ENCODE measurements at regions not wholly inside any gene's neighbourhood (a gene's known extent, or its start where the extent isn't known, plus 50 kb on each side); places are given as distances from the start of the nearest gene placed in this dataset.
A peak's percentile ranks its signal among the peaks of the same experiment; 100 is the strongest.

DNA sequence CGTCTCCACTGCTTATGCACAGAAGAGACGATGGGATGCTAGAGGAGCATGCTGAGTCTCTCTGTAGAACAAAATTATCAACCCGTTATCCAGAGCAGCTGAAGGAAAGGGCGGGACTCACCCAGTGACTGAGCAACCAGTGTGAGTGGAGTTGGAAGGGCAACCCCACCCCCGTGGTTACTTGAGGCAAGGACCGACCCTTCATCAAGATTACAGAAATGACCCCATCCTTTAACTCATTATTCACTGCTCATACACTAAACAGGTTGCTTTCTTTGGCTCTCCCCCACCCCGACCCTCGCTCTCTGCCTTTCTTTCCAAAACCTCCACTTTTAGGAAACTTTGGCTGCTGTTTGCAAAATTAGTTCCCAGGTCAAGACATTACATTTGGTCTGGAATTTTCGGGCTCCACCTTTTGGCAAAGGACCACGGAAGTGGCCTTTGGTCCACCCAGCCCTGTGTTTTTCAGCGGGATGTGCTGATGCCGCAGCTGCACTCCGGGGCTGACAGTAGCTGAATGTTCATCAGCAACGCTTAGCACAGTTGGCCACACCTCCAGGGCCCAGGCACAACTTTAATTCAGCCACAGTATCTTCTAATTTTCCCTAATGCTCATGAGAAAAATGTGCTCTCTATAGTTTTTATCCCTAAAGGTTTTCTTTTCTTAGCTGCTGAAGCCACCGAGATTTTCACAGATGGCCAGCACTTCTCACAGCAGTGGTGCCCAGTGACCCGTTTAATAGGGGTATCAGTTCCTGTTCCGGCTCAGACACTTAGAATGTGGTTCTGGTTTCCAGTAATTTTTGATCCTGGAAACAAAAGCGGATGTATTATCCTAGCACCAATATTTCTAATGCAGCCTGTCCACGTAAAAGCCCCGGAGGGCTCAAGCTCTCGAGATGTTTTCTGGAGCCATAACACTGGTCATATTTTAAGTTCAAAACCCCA lies 103.6 kb upstream of the NXT1 start:
- BruUV-seq (replicated peaks), result no TSS peak
- H3K27me3 Mint-ChIP-seq (ENCODE audit: insufficient read depth, unreplicated experiment), result no peaks in the 10 kb centered on the region
- ChIA-PET POLR2A (no interaction called here), CTCF (interaction anchor here (1.0 to 4.7 kb wide), 14 partner anchors 8 to 555 kb away, joined by 3 to 53 read pairs (median 4); no protein-coding TSS in a partner anchor)
- no peak overlapping the region for H3K4me3 Mint-ChIP-seq (ENCODE audit: unreplicated experiment)
- no peaks in the 10 kb centered on the region for H3K4me1 Mint-ChIP-seq (ENCODE audit: insufficient read depth, unreplicated experiment)
- no peaks in the 10 kb centered on the region for H3K9me3 Mint-ChIP-seq (ENCODE audit: unreplicated experiment)
- H3K27ac Mint-ChIP-seq (ENCODE audit: low read depth, unreplicated experiment), result no peak overlapping the region
- intact Hi-C loops (cut with micrococcal nuclease), result no loop called here
- DNase-seq (ENCODE audit: unreplicated experiment), result no peak
- no peaks in the 10 kb centered on the region for H3K36me3 Mint-ChIP-seq (ENCODE audit: insufficient read depth, unreplicated experiment)
- TF ChIP-seq, protein P1, sequence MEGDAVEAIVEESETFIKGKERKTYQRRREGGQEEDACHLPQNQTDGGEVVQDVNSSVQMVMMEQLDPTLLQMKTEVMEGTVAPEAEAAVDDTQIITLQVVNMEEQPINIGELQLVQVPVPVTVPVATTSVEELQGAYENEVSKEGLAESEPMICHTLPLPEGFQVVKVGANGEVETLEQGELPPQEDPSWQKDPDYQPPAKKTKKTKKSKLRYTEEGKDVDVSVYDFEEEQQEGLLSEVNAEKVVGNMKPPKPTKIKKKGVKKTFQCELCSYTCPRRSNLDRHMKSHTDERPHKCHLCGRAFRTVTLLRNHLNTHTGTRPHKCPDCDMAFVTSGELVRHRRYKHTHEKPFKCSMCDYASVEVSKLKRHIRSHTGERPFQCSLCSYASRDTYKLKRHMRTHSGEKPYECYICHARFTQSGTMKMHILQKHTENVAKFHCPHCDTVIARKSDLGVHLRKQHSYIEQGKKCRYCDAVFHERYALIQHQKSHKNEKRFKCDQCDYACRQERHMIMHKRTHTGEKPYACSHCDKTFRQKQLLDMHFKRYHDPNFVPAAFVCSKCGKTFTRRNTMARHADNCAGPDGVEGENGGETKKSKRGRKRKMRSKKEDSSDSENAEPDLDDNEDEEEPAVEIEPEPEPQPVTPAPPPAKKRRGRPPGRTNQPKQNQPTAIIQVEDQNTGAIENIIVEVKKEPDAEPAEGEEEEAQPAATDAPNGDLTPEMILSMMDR (IDR thresholded peaks at IDR 0.05; ENCODE audit: unreplicated experiment), result no peak

DNA sequence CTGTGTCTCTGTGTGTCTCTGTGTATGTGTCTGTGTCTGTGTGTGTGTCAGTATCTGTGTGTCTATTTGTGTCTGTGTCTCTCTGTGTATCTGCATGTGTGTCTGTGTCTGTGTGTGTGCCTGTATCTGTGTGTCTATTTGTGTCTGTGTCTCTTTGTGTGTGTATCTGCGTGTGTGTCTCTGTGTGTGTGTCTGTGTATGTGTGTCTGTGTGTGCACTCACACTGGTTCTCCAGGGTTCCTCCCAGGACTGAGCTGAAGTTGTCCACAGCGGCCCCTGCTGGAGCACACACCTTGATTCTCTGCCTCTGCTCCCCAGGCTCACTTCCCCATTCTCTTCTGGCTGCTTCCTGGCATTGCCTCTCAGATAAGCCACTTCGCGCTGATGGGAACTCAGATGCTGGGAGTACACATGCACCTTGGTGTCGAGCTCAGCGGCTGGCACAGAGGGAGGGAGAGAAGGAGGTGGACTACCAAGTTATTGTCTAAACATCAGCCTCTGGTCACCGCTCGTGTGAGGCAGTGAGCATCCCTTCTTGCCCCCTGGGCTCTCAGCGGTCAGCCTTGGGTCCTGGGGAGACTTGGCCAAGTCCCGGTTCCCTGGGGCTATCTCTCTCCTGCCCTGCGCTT lies 104.9 kb upstream of the NXT1 start:
- BruUV-seq (replicated peaks), result no TSS peak
- no peak overlapping the region for H3K4me3 Mint-ChIP-seq (ENCODE audit: unreplicated experiment)

DNA sequence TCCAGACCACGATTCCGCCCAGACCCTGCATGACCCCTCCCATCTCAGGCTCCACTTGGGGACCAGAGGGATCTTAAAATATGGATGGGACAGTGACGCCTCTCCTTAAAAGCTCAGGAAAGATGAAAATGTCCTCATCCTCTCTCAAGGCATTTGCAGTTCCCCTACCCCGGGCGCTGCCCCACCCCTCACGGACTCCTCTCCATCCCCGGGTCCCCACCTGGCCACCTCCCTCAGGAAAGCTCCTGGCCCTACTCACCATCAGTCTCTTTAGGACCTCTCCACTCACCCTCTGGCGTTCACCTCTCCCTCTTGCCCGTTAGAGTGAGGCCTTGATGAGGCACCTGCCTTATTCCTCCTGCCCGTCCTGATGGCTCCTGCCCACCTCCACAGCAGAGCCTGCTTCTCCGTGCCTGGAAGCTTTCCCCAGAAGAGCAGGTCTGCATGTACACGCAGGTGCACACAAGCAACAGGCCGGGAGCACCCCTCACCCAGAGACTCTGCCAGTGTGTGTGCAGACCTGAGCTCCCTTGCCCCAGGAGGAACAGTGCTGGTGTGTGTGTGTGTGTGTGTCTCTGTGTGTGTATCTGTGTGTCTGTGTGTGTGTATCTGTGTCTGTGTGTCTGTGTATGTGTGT lies 105.6 kb upstream of the NXT1 start:
- intact Hi-C loops (cut with micrococcal nuclease), result no loop called here
- ChIA-PET CTCF (interaction anchor here (0.6 to 4.7 kb wide), 32 partner anchors 8 to 1349 kb away, joined by 3 to 53 read pairs (median 4); partner anchors contain the start of gene NAPB), POLR2A (interaction anchor here (1.7 to 1.8 kb wide), 2 partner anchors 10 to 13 kb away, joined by 4 to 5 read pairs; no protein-coding TSS in a partner anchor)
- DNase-seq (ENCODE audit: unreplicated experiment), result no peak
- TF ChIP-seq, protein P1 (IDR thresholded peaks at IDR 0.05; ENCODE audit: unreplicated experiment), result no peak
- H3K27me3 Mint-ChIP-seq (ENCODE audit: insufficient read depth, unreplicated experiment), result no peaks in the 10 kb centered on the region
- H3K9me3 Mint-ChIP-seq (ENCODE audit: unreplicated experiment), result no peaks in the 10 kb centered on the region
- H3K4me1 Mint-ChIP-seq (ENCODE audit: insufficient read depth, unreplicated experiment), result no peaks in the 10 kb centered on the region
- H3K27ac Mint-ChIP-seq (ENCODE audit: low read depth, unreplicated experiment), result no peak overlapping the region
- no TSS peak for BruUV-seq (replicated peaks)
- H3K4me3 Mint-ChIP-seq (ENCODE audit: unreplicated experiment), result no peak overlapping the region
- no peaks in the 10 kb centered on the region for H3K36me3 Mint-ChIP-seq (ENCODE audit: insufficient read depth, unreplicated experiment)

More for the DNA sequence above, 104.9 kb upstream of the NXT1 start:
- intact Hi-C loops (cut with micrococcal nuclease), result no loop called here
- ChIA-PET POLR2A (interaction anchor here (0.6 to 1.8 kb wide), 2 partner anchors 10 to 145 kb away, joined by 3 to 4 read pairs; no protein-coding TSS in a partner anchor), CTCF (interaction anchor here (0.6 to 4.7 kb wide), 44 partner anchors 8 to 1794 kb away, joined by 3 to 53 read pairs (median 4); no protein-coding TSS in a partner anchor)
- no peaks in the 10 kb centered on the region for H3K4me1 Mint-ChIP-seq (ENCODE audit: insufficient read depth, unreplicated experiment)
- no peaks in the 10 kb centered on the region for H3K36me3 Mint-ChIP-seq (ENCODE audit: insufficient read depth, unreplicated experiment)
- TF ChIP-seq, protein P1 (IDR thresholded peaks at IDR 0.05; ENCODE audit: unreplicated experiment), result peak; percentile 36
- H3K27me3 Mint-ChIP-seq (ENCODE audit: insufficient read depth, unreplicated experiment), result no peaks in the 10 kb centered on the region
- peak; percentile 43 for DNase-seq (ENCODE audit: unreplicated experiment)
- no peak overlapping the region for H3K27ac Mint-ChIP-seq (ENCODE audit: low read depth, unreplicated experiment)
- no peaks in the 10 kb centered on the region for H3K9me3 Mint-ChIP-seq (ENCODE audit: unreplicated experiment)
